ENCODE measurements at regions not wholly inside any gene's neighbourhood (a gene's known extent, or its start where the extent isn't known, plus 50 kb on each side); places are given as distances from the start of the nearest gene placed in this dataset.

DNA sequence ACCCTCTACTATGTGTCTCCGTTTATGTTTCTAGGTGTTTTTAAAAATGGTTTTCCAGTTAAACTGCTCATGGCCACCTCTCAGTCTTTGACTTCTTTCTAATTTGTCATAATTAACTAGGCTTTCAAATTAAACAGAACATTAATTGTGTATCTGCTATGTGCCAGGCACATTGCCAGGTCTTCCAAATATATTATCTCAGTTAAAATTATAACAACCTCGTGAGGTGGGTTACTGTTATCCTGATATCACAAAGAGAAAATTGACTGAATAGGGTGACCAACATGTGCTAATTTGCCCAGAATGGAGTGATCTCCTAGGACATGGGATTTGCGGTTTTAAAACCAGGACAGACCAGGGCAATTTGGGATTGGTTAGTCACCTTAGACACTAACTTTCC is 222.4 kb upstream of the TLE3 start:
- RAD21 ChIA-PET (ENCODE audit: low non-redundant PET in 1 of 2, low total read pairs in 2 of 2, uncharacterized antibody in 2 of 2, unreplicated experiment in 2 of 2), result interaction anchor here in 1 of 2 experiments (0.9 kb wide), 1 partner anchor 49 kb away, joined by 4 read pairs; no protein-coding TSS in a partner anchor
- H3K4me1 ChIP-seq (ENCODE audit: control insufficient read depth in 1 of 2, insufficient read depth in 2 of 2, low read length in 2 of 2), result 0 out of 4 replicates have a peak, but pooled peaks cover 0 to 3% of the 10 kb centered on the region in 2 experiments

More for the DNA sequence above, 222.4 kb upstream of the TLE3 start:
- no peak overlapping the region for H3K4me2 ChIP-seq (ENCODE audit: low read length)
- no peaks in the 10 kb centered on the region for H3K27me3 ChIP-seq (ENCODE audit: insufficient read depth, low read length)
- no peaks in the 10 kb centered on the region for H3K9me2 ChIP-seq (ENCODE audit: insufficient read depth)
- no peaks in the 10 kb centered on the region for H4K20me1 ChIP-seq (ENCODE audit: insufficient read depth)
- H3K79me2 ChIP-seq (ENCODE audit: insufficient read depth, low read length), result no peaks in the 10 kb centered on the region
- no TSS peak for BruUV-seq (replicated peaks)
- no peaks in the 10 kb centered on the region for H3K9me3 ChIP-seq (ENCODE audit: control insufficient read depth in 1 of 2, insufficient read depth in 1 of 2, low read depth in 1 of 2, low read length in 2 of 2)
- no peak overlapping the region for H3K4me3 ChIP-seq (replicated peaks in 1 of 2; ENCODE audit: low read depth in 1 of 2, low read length in 2 of 2)
- no peak for TF ChIP-seq TCF7L2 (IDR thresholded peaks at IDR 0.05; ENCODE audit: borderline replicate concordance, extremely low read depth, insufficient read depth, insufficient read length)
- TF ChIP-seq EZH2 (IDR thresholded peaks at IDR 0.05), result no peak
- no peak for TF ChIP-seq CBX3 (IDR thresholded peaks at IDR 0.05; ENCODE audit: low read depth)
- no peak for TF ChIP-seq YY1 (IDR thresholded peaks at IDR 0.05; ENCODE audit: extremely low read depth, insufficient replicate concordance, low read depth, low read length)
- TF ChIP-seq ZFX (IDR thresholded peaks at IDR 0.05), result no peak
- TF ChIP-seq ZBTB33 (IDR thresholded peaks at IDR 0.05; ENCODE audit: extremely low read depth, insufficient replicate concordance, low read length), result no peak
- TF ChIP-seq SP1 (IDR thresholded peaks at IDR 0.05; ENCODE audit: low read depth), result no peak
- no peak for TF ChIP-seq MAX (IDR thresholded peaks at IDR 0.05)
- no peak for TF ChIP-seq EZH2phosphoT487 (IDR thresholded peaks at IDR 0.05; ENCODE audit: borderline replicate concordance)
- no peak for TF ChIP-seq SRF (IDR thresholded peaks at IDR 0.05; ENCODE audit: low read depth)
- no peak for TF ChIP-seq SIN3A (IDR thresholded peaks at IDR 0.05; ENCODE audit: low read depth)
- no peak for TF ChIP-seq JUND (IDR thresholded peaks at IDR 0.05)
- TF ChIP-seq POLR2AphosphoS5 (IDR thresholded peaks at IDR 0.05; ENCODE audit: low read depth, low read length), result no peak
- no peak for TF ChIP-seq EGR1 (IDR thresholded peaks at IDR 0.05; ENCODE audit: low read depth)
- no peak for TF ChIP-seq POLR2A (IDR thresholded peaks at IDR 0.05; ENCODE audit: borderline replicate concordance, extremely low read depth, insufficient read depth, insufficient read length)
- TF ChIP-seq REST (IDR thresholded peaks at IDR 0.05; ENCODE audit: low read depth), result no peak
- no peak for TF ChIP-seq RAD21 (IDR thresholded peaks at IDR 0.05; ENCODE audit: low read depth)
- no peak for TF ChIP-seq FOSL1 (IDR thresholded peaks at IDR 0.05; ENCODE audit: low read depth)
- H3K27ac ChIP-seq (ENCODE audit: low read depth, low read length), result no peak overlapping the region
- ChIA-PET POLR2A (no interaction called here), CTCF (no interaction called here)
- no peaks in the 10 kb centered on the region for H3K36me3 ChIP-seq (ENCODE audit: control insufficient read depth in 1 of 2, insufficient read depth in 2 of 2, low read length in 2 of 2)
- DNase-seq (ENCODE audit: low read depth, low spot score) (no peak), ATAC-seq (no peak)
- H2AFZ ChIP-seq (ENCODE audit: low read depth, low read length, poor library complexity, severe bottlenecking), result no peak overlapping the region
- H3K9ac ChIP-seq (ENCODE audit: low read length), result no peak overlapping the region
- intact Hi-C loops (cut with micrococcal nuclease), result no loop called here
